ENCODE measurements at regions not wholly inside any gene's neighbourhood (a gene's known extent, or its start where the extent isn't known, plus 50 kb on each side); places are given as distances from the start of the nearest gene placed in this dataset.

GRCh38 chr6:71531841-71532240 is 243.2 kb downstream of the OGFRL1 start:
- no peak overlapping the region for H3K4me3 ChIP-seq (ENCODE audit: low read depth in 1 of 3, low read length in 3 of 3)

DNA sequence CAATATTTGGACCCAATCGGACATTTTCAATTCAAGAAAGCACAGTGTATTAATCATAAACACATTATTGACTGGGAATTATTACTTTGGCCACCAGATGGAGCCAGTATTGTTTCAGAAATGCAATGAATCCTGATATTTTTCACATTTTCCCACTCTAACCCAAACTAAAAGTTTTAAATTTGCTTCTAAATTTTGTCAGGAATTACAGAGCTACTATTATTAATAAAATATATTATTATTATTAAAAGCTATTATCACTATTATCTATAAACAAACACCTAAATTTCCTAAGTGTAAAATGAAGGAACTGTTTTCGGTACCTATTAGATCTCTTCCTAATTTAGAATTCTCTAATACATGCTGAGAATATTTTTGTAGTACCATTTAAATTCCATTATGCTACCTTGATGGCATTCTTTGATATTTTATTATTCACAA is 245.3 kb downstream of the OGFRL1 start:
- no peaks in the 10 kb centered on the region for H3K4me1 ChIP-seq (ENCODE audit: control insufficient read depth in 4 of 4, insufficient read depth in 4 of 4, low read length in 3 of 4)
- no peak overlapping the region for H3K9ac ChIP-seq (ENCODE audit: low read depth in 1 of 2, low read length in 2 of 2)
- H3K27me3 ChIP-seq (ENCODE audit: control insufficient read depth in 4 of 4, insufficient read depth in 4 of 4, low read length in 3 of 4): no peaks in the 10 kb centered on the region
- no peak overlapping the region for H3K4me3 ChIP-seq (ENCODE audit: low read depth in 1 of 3, low read length in 3 of 3)
- TF ChIP-seq RAD21 (IDR thresholded peaks at IDR 0.05): peak; percentile 60 to 70
- TF ChIP-seq, protein P1, sequence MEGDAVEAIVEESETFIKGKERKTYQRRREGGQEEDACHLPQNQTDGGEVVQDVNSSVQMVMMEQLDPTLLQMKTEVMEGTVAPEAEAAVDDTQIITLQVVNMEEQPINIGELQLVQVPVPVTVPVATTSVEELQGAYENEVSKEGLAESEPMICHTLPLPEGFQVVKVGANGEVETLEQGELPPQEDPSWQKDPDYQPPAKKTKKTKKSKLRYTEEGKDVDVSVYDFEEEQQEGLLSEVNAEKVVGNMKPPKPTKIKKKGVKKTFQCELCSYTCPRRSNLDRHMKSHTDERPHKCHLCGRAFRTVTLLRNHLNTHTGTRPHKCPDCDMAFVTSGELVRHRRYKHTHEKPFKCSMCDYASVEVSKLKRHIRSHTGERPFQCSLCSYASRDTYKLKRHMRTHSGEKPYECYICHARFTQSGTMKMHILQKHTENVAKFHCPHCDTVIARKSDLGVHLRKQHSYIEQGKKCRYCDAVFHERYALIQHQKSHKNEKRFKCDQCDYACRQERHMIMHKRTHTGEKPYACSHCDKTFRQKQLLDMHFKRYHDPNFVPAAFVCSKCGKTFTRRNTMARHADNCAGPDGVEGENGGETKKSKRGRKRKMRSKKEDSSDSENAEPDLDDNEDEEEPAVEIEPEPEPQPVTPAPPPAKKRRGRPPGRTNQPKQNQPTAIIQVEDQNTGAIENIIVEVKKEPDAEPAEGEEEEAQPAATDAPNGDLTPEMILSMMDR (IDR thresholded peaks at IDR 0.05; ENCODE audit: low read depth, low read length, missing input control): peak; percentile 47
- no peak for TF ChIP-seq FOXA2 (IDR thresholded peaks at IDR 0.05)
- TF ChIP-seq GABPA (IDR thresholded peaks at IDR 0.05 in 1 of 2, conservative IDR thresholded peaks at IDR 0.05 in 1 of 2): no peak
- H3K9me3 ChIP-seq (ENCODE audit: control insufficient read depth in 4 of 4, low read length in 3 of 4): no peaks in the 10 kb centered on the region
- no peak overlapping the region for H3K27ac ChIP-seq (ENCODE audit: low read depth in 1 of 2, low read length in 2 of 2)
- no peak for DNase-seq (ENCODE audit: low spot score)
- no peaks in the 10 kb centered on the region for H3K36me3 ChIP-seq (ENCODE audit: control insufficient read depth in 4 of 4, insufficient read depth in 3 of 4, low read depth in 1 of 4, low read length in 3 of 4)
- 55% methylated on average over 2 of the region's 2 CpGs for WGBS

More at GRCh38 chr6:71531841-71532240, 243.2 kb downstream of the OGFRL1 start:
- 91% methylated on average over 10 of the region's 10 CpGs for WGBS
- no peaks in the 10 kb centered on the region for H3K4me1 ChIP-seq (ENCODE audit: control insufficient read depth in 4 of 4, insufficient read depth in 4 of 4, low read length in 3 of 4)
- no peaks in the 10 kb centered on the region for H3K9me3 ChIP-seq (ENCODE audit: control insufficient read depth in 4 of 4, low read length in 3 of 4)
- no peak overlapping the region for H3K9ac ChIP-seq (ENCODE audit: low read depth in 1 of 2, low read length in 2 of 2)
- no peak overlapping the region for H3K27ac ChIP-seq (ENCODE audit: low read depth in 1 of 2, low read length in 2 of 2)
- no peaks in the 10 kb centered on the region for H3K36me3 ChIP-seq (ENCODE audit: control insufficient read depth in 4 of 4, insufficient read depth in 3 of 4, low read depth in 1 of 4, low read length in 3 of 4)
- no peaks in the 10 kb centered on the region for H3K27me3 ChIP-seq (ENCODE audit: control insufficient read depth in 4 of 4, insufficient read depth in 4 of 4, low read length in 3 of 4)
- TF ChIP-seq TAF1 (conservative IDR thresholded peaks at IDR 0.05) (no peak), NR2F2 (IDR thresholded peaks at IDR 0.05) (no peak), RXRA (IDR thresholded peaks at IDR 0.05) (no peak)
- DNase-seq (ENCODE audit: low spot score): no peak

DNA sequence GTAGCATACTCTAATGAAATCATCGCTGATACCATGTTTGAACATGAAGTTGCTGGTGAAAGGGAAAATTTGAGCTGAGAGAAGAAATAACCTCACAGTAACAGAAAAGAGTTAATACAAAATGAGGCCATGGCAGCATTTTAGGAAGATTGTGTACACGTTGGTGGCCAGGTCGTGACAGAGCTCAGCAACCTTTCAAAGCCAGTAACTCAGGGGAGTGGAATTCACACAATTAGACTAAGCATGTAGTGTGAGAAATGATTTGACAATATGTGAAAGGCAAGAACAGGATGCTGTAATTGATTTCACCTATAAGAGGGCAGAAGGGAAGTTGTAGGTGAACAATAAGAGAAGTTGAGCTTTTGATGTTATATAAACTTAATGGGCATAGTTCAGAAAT is 246.3 kb downstream of the OGFRL1 start:
- TF ChIP-seq, protein P2, sequence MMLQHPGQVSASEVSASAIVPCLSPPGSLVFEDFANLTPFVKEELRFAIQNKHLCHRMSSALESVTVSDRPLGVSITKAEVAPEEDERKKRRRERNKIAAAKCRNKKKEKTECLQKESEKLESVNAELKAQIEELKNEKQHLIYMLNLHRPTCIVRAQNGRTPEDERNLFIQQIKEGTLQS (IDR thresholded peaks at IDR 0.05): no peak
- no peak for TF ChIP-seq TAF1 (conservative IDR thresholded peaks at IDR 0.05)
- TF ChIP-seq, protein P3, sequence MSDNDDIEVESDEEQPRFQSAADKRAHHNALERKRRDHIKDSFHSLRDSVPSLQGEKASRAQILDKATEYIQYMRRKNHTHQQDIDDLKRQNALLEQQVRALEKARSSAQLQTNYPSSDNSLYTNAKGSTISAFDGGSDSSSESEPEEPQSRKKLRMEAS (IDR thresholded peaks at IDR 0.05): no peak
- H3K27ac ChIP-seq (ENCODE audit: low read depth in 1 of 2, low read length in 2 of 2): no peak overlapping the region
- H3K9ac ChIP-seq (ENCODE audit: low read depth in 1 of 2, low read length in 2 of 2): no peak overlapping the region
- H3K9me3 ChIP-seq (ENCODE audit: control insufficient read depth in 4 of 4, low read length in 3 of 4): no peaks in the 10 kb centered on the region
- H3K36me3 ChIP-seq (ENCODE audit: control insufficient read depth in 4 of 4, insufficient read depth in 3 of 4, low read depth in 1 of 4, low read length in 3 of 4): no peaks in the 10 kb centered on the region
- 54% methylated on average over 3 of the region's 3 CpGs for WGBS
- H3K4me3 ChIP-seq (ENCODE audit: low read depth in 1 of 3, low read length in 3 of 3): no peak overlapping the region
- H3K27me3 ChIP-seq (ENCODE audit: control insufficient read depth in 4 of 4, insufficient read depth in 4 of 4, low read length in 3 of 4): no peaks in the 10 kb centered on the region
- no peak for DNase-seq (ENCODE audit: low spot score)
- no peaks in the 10 kb centered on the region for H3K4me1 ChIP-seq (ENCODE audit: control insufficient read depth in 4 of 4, insufficient read depth in 4 of 4, low read length in 3 of 4)

DNA sequence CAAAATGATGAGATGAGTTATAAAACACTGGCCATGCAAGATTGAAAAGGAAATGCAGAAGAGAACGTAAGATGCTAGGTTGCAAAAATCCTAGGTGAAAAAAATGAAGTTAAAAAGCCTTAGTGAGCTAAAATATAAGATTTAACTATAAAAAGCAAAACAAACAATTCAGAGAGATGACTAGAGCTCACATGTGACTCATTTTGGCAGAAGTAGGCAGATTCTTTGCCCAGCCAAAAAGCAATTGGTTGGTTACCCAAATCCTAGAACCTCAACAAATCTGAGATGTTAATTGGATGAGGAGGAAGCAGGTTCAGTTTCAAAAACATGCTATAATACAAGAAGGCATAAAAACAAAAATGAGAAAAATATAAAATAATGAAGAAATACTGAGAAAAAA is 249.1 kb downstream of the OGFRL1 start:
- Histone ChIP-seq H3K4me1 (ENCODE audit: control insufficient read depth in 4 of 4, insufficient read depth in 4 of 4, low read length in 3 of 4) (no peaks in the 10 kb centered on the region), H3K9me3 (ENCODE audit: control insufficient read depth in 4 of 4, low read length in 3 of 4) (no peaks in the 10 kb centered on the region), H3K27ac (ENCODE audit: low read depth in 1 of 2, low read length in 2 of 2) (no peak overlapping the region), H3K9ac (ENCODE audit: low read depth in 1 of 2, low read length in 2 of 2) (no peak overlapping the region), H3K36me3 (ENCODE audit: control insufficient read depth in 4 of 4, insufficient read depth in 3 of 4, low read depth in 1 of 4, low read length in 3 of 4) (no peaks in the 10 kb centered on the region), H3K4me3 (ENCODE audit: low read depth in 1 of 3, low read length in 3 of 3) (no peak overlapping the region), H3K27me3 (ENCODE audit: control insufficient read depth in 4 of 4, insufficient read depth in 4 of 4, low read length in 3 of 4) (no peaks in the 10 kb centered on the region)
- WGBS: 56% methylated on average over 1 of the region's 1 CpG
- no peak for DNase-seq (ENCODE audit: low spot score)
- TF ChIP-seq, protein P1 (IDR thresholded peaks at IDR 0.05; ENCODE audit: low read depth, low read length, missing input control): no peak
- TF ChIP-seq HNF4A (conservative IDR thresholded peaks at IDR 0.05) (no peak), RAD21 (IDR thresholded peaks at IDR 0.05) (no peak), GABPA (IDR thresholded peaks at IDR 0.05 in 1 of 2, conservative IDR thresholded peaks at IDR 0.05 in 1 of 2) (no peak), YY1 (IDR thresholded peaks at IDR 0.05) (no peak)
- TF ChIP-seq, protein P4, sequence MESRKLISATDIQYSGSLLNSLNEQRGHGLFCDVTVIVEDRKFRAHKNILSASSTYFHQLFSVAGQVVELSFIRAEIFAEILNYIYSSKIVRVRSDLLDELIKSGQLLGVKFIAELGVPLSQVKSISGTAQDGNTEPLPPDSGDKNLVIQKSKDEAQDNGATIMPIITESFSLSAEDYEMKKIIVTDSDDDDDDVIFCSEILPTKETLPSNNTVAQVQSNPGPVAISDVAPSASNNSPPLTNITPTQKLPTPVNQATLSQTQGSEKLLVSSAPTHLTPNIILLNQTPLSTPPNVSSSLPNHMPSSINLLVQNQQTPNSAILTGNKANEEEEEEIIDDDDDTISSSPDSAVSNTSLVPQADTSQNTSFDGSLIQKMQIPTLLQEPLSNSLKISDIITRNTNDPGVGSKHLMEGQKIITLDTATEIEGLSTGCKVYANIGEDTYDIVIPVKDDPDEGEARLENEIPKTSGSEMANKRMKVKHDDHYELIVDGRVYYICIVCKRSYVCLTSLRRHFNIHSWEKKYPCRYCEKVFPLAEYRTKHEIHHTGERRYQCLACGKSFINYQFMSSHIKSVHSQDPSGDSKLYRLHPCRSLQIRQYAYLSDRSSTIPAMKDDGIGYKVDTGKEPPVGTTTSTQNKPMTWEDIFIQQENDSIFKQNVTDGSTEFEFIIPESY (IDR thresholded peaks at IDR 0.05): no peak
- TF ChIP-seq, protein P5, sequence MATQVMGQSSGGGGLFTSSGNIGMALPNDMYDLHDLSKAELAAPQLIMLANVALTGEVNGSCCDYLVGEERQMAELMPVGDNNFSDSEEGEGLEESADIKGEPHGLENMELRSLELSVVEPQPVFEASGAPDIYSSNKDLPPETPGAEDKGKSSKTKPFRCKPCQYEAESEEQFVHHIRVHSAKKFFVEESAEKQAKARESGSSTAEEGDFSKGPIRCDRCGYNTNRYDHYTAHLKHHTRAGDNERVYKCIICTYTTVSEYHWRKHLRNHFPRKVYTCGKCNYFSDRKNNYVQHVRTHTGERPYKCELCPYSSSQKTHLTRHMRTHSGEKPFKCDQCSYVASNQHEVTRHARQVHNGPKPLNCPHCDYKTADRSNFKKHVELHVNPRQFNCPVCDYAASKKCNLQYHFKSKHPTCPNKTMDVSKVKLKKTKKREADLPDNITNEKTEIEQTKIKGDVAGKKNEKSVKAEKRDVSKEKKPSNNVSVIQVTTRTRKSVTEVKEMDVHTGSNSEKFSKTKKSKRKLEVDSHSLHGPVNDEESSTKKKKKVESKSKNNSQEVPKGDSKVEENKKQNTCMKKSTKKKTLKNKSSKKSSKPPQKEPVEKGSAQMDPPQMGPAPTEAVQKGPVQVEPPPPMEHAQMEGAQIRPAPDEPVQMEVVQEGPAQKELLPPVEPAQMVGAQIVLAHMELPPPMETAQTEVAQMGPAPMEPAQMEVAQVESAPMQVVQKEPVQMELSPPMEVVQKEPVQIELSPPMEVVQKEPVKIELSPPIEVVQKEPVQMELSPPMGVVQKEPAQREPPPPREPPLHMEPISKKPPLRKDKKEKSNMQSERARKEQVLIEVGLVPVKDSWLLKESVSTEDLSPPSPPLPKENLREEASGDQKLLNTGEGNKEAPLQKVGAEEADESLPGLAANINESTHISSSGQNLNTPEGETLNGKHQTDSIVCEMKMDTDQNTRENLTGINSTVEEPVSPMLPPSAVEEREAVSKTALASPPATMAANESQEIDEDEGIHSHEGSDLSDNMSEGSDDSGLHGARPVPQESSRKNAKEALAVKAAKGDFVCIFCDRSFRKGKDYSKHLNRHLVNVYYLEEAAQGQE (IDR thresholded peaks at IDR 0.05): no peak

Measured in liver (tissue), 8 donors.